IMR-90 (cell line): ENCODE measurements at regions not wholly inside any gene's neighbourhood (a gene's known extent, or its start where the extent isn't known, plus 50 kb on each side); places are given as distances from the start of the nearest gene placed in this dataset.
A peak's percentile ranks its signal among the peaks of the same experiment; 100 is the strongest.

Experiments
- ATAC-seq: fragments of 200-7000 bp; cut with Tn5 transposase; 2 replicates; pipeline ENCODE4 v1.9.1; 2020; ENCODE audit warnings: low read depth, mild to moderate bottlenecking, moderate library complexity
- BruUV-seq: library from RNA; stranded (reverse); fragments of 400-500 nt; replicated peaks from 2 replicates; lab custom pipeline; 2021; lab: Mats Ljungman, UMichigan
- CTCF ChIA-PET: fragments of 300-600 bp; formaldehyde crosslinking; extraction: SDS; loops from one replicate; lab custom pipeline; 2021; ENCODE audit warnings: antibody characterized with exemption; lab: Yijun Ruan, JAX
- POLR2A ChIA-PET: fragments of 300-600 bp; sonication (Branson Sonifier 250); formaldehyde crosslinking; loops from one replicate; lab custom pipeline; 2022; ENCODE audit warnings: antibody characterized with exemption; ENCODE audit not compliant: unreplicated experiment; lab: Charles Lee
- DNase-seq: peaks from one replicate; pipeline ENCODE4 v3.0.0; 2013
- H2AFZ ChIP-seq: replicated peaks from 2 replicates; pipeline ENCODE3; 2013; ENCODE audit warnings: low read length, mild to moderate bottlenecking; ENCODE audit not compliant: poor library complexity
- H2AK5ac ChIP-seq: 2 replicates; pipeline ENCODE4 v1.6.1; 2013; ENCODE audit warnings: low read depth, low read length, inconsistent platforms
- H2AK9ac ChIP-seq: replicated peaks from 2 replicates; pipeline ENCODE3; 2013; ENCODE audit warnings: mild to moderate bottlenecking, low read depth, low read length, moderate library complexity; ENCODE audit not compliant: poor library complexity
- H2BK120ac ChIP-seq: 2 replicates; pipeline ENCODE4 v1.6.1; 2013; ENCODE audit warnings: low read depth, low read length, inconsistent platforms
- H2BK15ac ChIP-seq: 3 replicates; pipeline ENCODE4 v1.6.1; 2013; ENCODE audit warnings: low read depth, low read length, inconsistent platforms
- H2BK20ac ChIP-seq: 2 replicates; pipeline ENCODE4 v1.6.1; 2013; ENCODE audit warnings: low read depth, mild to moderate bottlenecking, inconsistent platforms, low read length, moderate library complexity
- H2BK5ac ChIP-seq: 2 replicates; pipeline ENCODE4 v1.6.1; 2013; ENCODE audit warnings: mild to moderate bottlenecking, low read depth, low read length, inconsistent platforms; ENCODE audit not compliant: poor library complexity, severe bottlenecking
- H3K14ac ChIP-seq: replicated peaks from 2 replicates; pipeline ENCODE4 v1.6.1; 2013; ENCODE audit warnings: low read depth, low read length, inconsistent platforms
- H3K18ac ChIP-seq: 2 replicates; pipeline ENCODE4 v1.6.1; 2013; ENCODE audit warnings: low read depth, low read length, control low read depth
- H3K23ac ChIP-seq: 2 replicates; pipeline ENCODE4 v1.6.1; 2013; ENCODE audit warnings: low read depth, low read length, inconsistent platforms
- H3K27ac ChIP-seq: 2 replicates; pipeline ENCODE4 v1.5.1; 2013; ENCODE audit warnings: mild to moderate bottlenecking, control low read depth, low read length; ENCODE audit not compliant: insufficient read depth
- H3K27me3 ChIP-seq: 2 replicates; pipeline ENCODE4 v1.6.1; 2013; ENCODE audit warnings: low read length; ENCODE audit not compliant: control insufficient read depth, insufficient read depth
- H3K36me3 ChIP-seq: 2 replicates; pipeline ENCODE4 v1.6.1; 2013; ENCODE audit warnings: low read length, mixed read lengths; ENCODE audit not compliant: control insufficient read depth, insufficient read depth
- H3K4ac ChIP-seq: 2 replicates; pipeline ENCODE4 v1.6.1; 2013; ENCODE audit warnings: low read depth, low read length, inconsistent platforms
- H3K4me1 ChIP-seq: 2 replicates; pipeline ENCODE4 v1.6.1; 2013; ENCODE audit warnings: low read length, mixed read lengths; ENCODE audit not compliant: control insufficient read depth, insufficient read depth
- H3K4me2 ChIP-seq: 2 replicates; pipeline ENCODE4 v1.6.1; 2013; ENCODE audit warnings: low read depth, mild to moderate bottlenecking, control low read depth, low read length, moderate library complexity
- H3K4me3 ChIP-seq: 2 replicates; pipeline ENCODE4 v1.5.1; 2013; ENCODE audit warnings: low read depth, mild to moderate bottlenecking, control low read depth, low read length, moderate library complexity; ENCODE audit not compliant: insufficient read depth
- H3K56ac ChIP-seq: 2 replicates; pipeline ENCODE4 v1.6.1; 2013; ENCODE audit warnings: low read length, inconsistent platforms; ENCODE audit not compliant: insufficient read depth; ENCODE audit errors: extremely low read depth
- H3K79me1 ChIP-seq, 2 experiments: 2 replicates each; pipeline ENCODE4 v1.6.1; 2013; ENCODE audit warnings: low read length in 2 of 2, inconsistent platforms in 1 of 2, low read depth in 1 of 2
- H3K9ac ChIP-seq: 2 replicates; pipeline ENCODE4 v1.6.1; 2013; ENCODE audit warnings: low read depth, low read length, control low read depth
- H3K9me1 ChIP-seq: 2 replicates; pipeline ENCODE4 v1.6.1; 2013; ENCODE audit warnings: low read length, inconsistent platforms; ENCODE audit not compliant: insufficient read depth
- H3K9me3 ChIP-seq: 2 replicates; pipeline ENCODE4 v1.6.1; 2013; ENCODE audit warnings: low read length; ENCODE audit not compliant: control insufficient read depth, insufficient read depth
- H4K20me1 ChIP-seq: 2 replicates; pipeline ENCODE4 v1.6.1; 2013; ENCODE audit warnings: low read length, inconsistent platforms; ENCODE audit not compliant: insufficient read depth
- H4K5ac ChIP-seq: 2 replicates; pipeline ENCODE4 v1.6.1; 2013; ENCODE audit warnings: mild to moderate bottlenecking, low read depth, low read length, control low read depth
- H4K8ac ChIP-seq, 2 experiments: 2 replicates each; pipeline ENCODE4 v1.6.1; 2013; ENCODE audit warnings: low read depth in 2 of 2, low read length in 2 of 2, control low read depth in 1 of 2, inconsistent platforms in 1 of 2
- H4K91ac ChIP-seq: 2 replicates; pipeline ENCODE4 v1.6.1; 2013; ENCODE audit warnings: low read depth, low read length, inconsistent platforms; ENCODE audit not compliant: insufficient read depth
- CEBPB ChIP-seq: IDR thresholded peaks from 2 replicates; pipeline ENCODE4 v1.6.1; 2012; ENCODE audit warnings: low read depth, low read length, improper control_type of control experiment
- MAFK ChIP-seq: IDR thresholded peaks from 2 replicates; pipeline ENCODE4 v1.6.1; 2012; ENCODE audit warnings: low read depth, low read length, improper control_type of control experiment
- WGBS, 2 experiments: methylation state at CpG; one replicate each; pipeline versions ENCODE4 v1.1.5 to v1.1.7; 2013; ENCODE audit warnings: missing lambda C conversion rate in 2 of 2; ENCODE audit not compliant: insufficient read length in 1 of 2; ENCODE audit errors: extremely low coverage in 2 of 2; 5-methylcytosine and 5-hydroxymethylcytosine counted together
- dilution Hi-C: fragments of 300-500 bp; cut with HindIII; formaldehyde crosslinking; loops from one replicate; pipeline ENCODE4 v1.14.3; 2018; ENCODE audit warnings: low sequenced_read_pairs; ENCODE audit not compliant: unreplicated experiment
- in situ Hi-C: fragments of 300-500 bp; cut with MboI; formaldehyde crosslinking; loops from 3 replicates; pipeline ENCODE4 v1.14.3; 2019; ENCODE audit warnings: low sequenced_read_pairs, inconsistent platforms, mixed read lengths
- intact Hi-C: fragments of 100-400 bp; cut with micrococcal nuclease; formaldehyde crosslinking; loops from 2 replicates; pipeline ENCODE4 v1.10.0; 2022

DNA sequence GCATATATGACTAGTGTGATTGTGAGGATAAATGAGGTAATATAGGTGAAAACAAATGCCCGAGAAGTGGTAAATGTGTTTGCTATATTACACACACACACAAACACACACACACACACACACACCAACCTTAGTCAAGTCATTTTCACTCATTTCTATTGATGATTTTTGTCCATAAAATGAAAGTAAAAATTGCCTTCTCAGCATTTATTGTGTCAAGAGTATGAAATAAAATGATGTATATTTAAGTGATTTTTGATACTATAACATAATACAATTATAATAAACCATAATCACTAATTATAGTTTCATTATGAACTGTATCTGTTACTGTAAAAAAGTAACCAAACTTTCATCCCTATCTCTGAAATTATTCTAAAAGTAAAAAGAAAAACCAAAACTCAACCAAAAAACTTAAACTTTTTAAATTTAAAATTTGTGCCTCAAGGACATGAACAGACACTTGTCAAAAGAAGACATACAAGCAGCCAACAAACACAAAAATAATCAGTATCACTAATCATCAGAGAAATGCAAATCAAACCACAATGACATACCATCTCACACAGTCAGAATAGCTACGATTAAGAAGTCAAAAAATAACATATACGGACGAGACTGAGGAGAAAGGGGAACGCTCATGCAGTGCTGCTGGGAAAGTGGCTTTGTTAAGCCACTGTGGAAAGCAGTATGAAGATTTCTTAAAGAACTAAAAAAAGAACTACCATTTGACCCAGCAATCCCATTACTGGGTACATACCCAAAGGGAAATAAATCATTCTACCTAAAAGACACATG is 601.0 kb downstream of the TMA16 start:
- H3K9me1 ChIP-seq, result no peaks in the 10 kb centered on the region
- no peaks in the 10 kb centered on the region for H3K27me3 ChIP-seq
- DNase-seq (no peak), ATAC-seq (no peak)
- dilution Hi-C loops, result no loop called here
- H3K36me3 ChIP-seq, result no peaks in the 10 kb centered on the region
- H3K9me3 ChIP-seq, result peaks cover 4% of the 10 kb centered on the region; the same call in 1 of the 2 replicates
- H2AK9ac ChIP-seq, result no peak overlapping the region
- H3K4me1 ChIP-seq, result no peaks in the 10 kb centered on the region
- H4K91ac ChIP-seq, result no peak overlapping the region
- no peak for TF ChIP-seq CEBPB
- peak; percentile 92 for TF ChIP-seq MAFK
- no peak overlapping the region for H2AK5ac ChIP-seq
- H3K56ac ChIP-seq, result no peak overlapping the region
- CTCF ChIA-PET, result no interaction called here
- no peak overlapping the region for H3K9ac ChIP-seq
- H2BK5ac ChIP-seq, result no peak overlapping the region
- H3K18ac ChIP-seq, result no peak overlapping the region
- H3K14ac ChIP-seq, result no peak overlapping the region
- no peak overlapping the region for H2BK120ac ChIP-seq
- WGBS, 2 experiments, result no CpG with 5 or more reads among the region's 5 CpGs
- no peak overlapping the region for H4K5ac ChIP-seq
- intact Hi-C loops, result no loop called here
- H3K4me2 ChIP-seq, result no peak overlapping the region
- no peak overlapping the region for H2BK20ac ChIP-seq
- in situ Hi-C loops, result no loop called here
- no peak overlapping the region for H3K23ac ChIP-seq
- no peak overlapping the region for H3K27ac ChIP-seq
- BruUV-seq, result no TSS peak
- POLR2A ChIA-PET, result no interaction called here
- no peak overlapping the region for H3K4me3 ChIP-seq
- H4K8ac ChIP-seq, result no peak overlapping the region
- no peak overlapping the region for H3K4ac ChIP-seq
- no peaks in the 10 kb centered on the region for H4K20me1 ChIP-seq
- H2AFZ ChIP-seq, result no peak overlapping the region
- H3K79me1 ChIP-seq, result no peaks in the 10 kb centered on the region
- H2BK15ac ChIP-seq, result no peak overlapping the region
